Kidney epithelial cell (primary cell): ENCODE measurements at regions not wholly inside any gene's neighbourhood (a gene's known extent, or its start where the extent isn't known, plus 50 kb on each side); places are given as distances from the start of the nearest gene placed in this dataset.

ENCODE experiments used
- DNase-seq: peaks from one replicate; pipeline ENCODE4 v3.0.0-alpha.2; 2010; ENCODE audit warnings: low read depth
- H3K27me3 ChIP-seq: 2 replicates; pipeline ENCODE4 v1.6.0; 2011; ENCODE audit warnings: low read length; ENCODE audit not compliant: control insufficient read depth, insufficient read depth
- H3K36me3 ChIP-seq: 2 replicates; pipeline ENCODE4 v1.5.1; 2011; ENCODE audit warnings: low read length; ENCODE audit not compliant: control insufficient read depth, insufficient read depth
- H3K4me3 ChIP-seq: 2 replicates; pipeline ENCODE4 v1.5.1; 2011; ENCODE audit warnings: low read depth, mild to moderate bottlenecking, control low read depth, low read length
- CTCF ChIP-seq: IDR thresholded peaks from 2 replicates; pipeline ENCODE4 v1.5.1; 2011; ENCODE audit warnings: mild to moderate bottlenecking, moderate library complexity, low read length, control low read depth, inconsistent platforms; ENCODE audit not compliant: insufficient read depth, poor library complexity, severe bottlenecking

- no peak for DNase-seq
- Histone ChIP-seq H3K36me3 (no peaks in the 10 kb centered on the region), H3K27me3 (no peaks in the 10 kb centered on the region), H3K4me3 (no peak overlapping the region)
- TF ChIP-seq CTCF = no peak
Measured at GRCh38 chr10:111993321-111993720, 190.2 kb downstream of the GPAM start.

GRCh38 chr10:111993872-111994426 is 189.6 kb downstream of the GPAM start:
- H3K36me3 ChIP-seq = no peaks in the 10 kb centered on the region
- DNase-seq = no peak
- H3K4me3 ChIP-seq = no peak overlapping the region
- H3K27me3 ChIP-seq = no peaks in the 10 kb centered on the region
- no peak for TF ChIP-seq CTCF

- Histone ChIP-seq H3K36me3 (no peaks in the 10 kb centered on the region), H3K4me3 (no peak overlapping the region), H3K27me3 (no peaks in the 10 kb centered on the region)
- DNase-seq = peak; percentile 2
- no peak for TF ChIP-seq CTCF
Measured at GRCh38 chr10:111996103-111996502, 187.5 kb downstream of the GPAM start.

GRCh38 chr10:111998728-111999127 is 184.8 kb downstream of the GPAM start:
- DNase-seq = no peak
- H3K36me3 ChIP-seq = no peaks in the 10 kb centered on the region
- H3K4me3 ChIP-seq = no peak overlapping the region
- H3K27me3 ChIP-seq = no peaks in the 10 kb centered on the region
- TF ChIP-seq CTCF = no peak

GRCh38 chr10:111999205-111999914 is 184.2 kb downstream of the GPAM start:
- no peaks in the 10 kb centered on the region for H3K36me3 ChIP-seq
- no peak for TF ChIP-seq CTCF
- H3K27me3 ChIP-seq = no peaks in the 10 kb centered on the region
- H3K4me3 ChIP-seq = no peak overlapping the region
- DNase-seq = no peak

GRCh38 chr10:111999915-112000302 is 183.7 kb downstream of the GPAM start:
- Histone ChIP-seq H3K27me3 (no peaks in the 10 kb centered on the region), H3K36me3 (no peaks in the 10 kb centered on the region), H3K4me3 (no peak overlapping the region)
- TF ChIP-seq CTCF = no peak
- DNase-seq = no peak
